ENCODE measurements at regions not wholly inside any gene's neighbourhood (a gene's known extent, or its start where the extent isn't known, plus 50 kb on each side); places are given as distances from the start of the nearest gene placed in this dataset.

DNA sequence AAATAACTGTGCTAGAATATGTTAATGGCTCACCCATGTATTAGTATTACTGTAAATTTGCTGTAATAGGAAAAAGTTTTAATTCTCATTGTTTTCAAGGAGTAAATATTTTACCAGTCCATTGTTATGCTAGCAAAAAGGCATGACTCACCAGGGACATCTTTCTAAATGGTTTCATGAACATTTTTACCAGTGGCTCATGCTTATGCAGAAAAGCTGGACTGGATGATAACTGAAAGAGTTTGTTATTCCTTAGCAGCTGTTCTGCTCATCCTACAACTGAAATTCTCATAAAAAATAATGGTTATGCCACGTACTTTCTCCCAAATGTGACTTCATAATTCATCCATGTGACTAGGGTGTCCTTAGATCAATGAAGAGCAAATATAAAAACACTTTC, 111.9 kb upstream of the PCDH18 start:
- TF ChIP-seq, protein P1, sequence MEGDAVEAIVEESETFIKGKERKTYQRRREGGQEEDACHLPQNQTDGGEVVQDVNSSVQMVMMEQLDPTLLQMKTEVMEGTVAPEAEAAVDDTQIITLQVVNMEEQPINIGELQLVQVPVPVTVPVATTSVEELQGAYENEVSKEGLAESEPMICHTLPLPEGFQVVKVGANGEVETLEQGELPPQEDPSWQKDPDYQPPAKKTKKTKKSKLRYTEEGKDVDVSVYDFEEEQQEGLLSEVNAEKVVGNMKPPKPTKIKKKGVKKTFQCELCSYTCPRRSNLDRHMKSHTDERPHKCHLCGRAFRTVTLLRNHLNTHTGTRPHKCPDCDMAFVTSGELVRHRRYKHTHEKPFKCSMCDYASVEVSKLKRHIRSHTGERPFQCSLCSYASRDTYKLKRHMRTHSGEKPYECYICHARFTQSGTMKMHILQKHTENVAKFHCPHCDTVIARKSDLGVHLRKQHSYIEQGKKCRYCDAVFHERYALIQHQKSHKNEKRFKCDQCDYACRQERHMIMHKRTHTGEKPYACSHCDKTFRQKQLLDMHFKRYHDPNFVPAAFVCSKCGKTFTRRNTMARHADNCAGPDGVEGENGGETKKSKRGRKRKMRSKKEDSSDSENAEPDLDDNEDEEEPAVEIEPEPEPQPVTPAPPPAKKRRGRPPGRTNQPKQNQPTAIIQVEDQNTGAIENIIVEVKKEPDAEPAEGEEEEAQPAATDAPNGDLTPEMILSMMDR (IDR thresholded peaks at IDR 0.05 in 8 of 11, conservative IDR thresholded peaks at IDR 0.05 in 3 of 11): no peak
- no peak for TF ChIP-seq POLR2A (IDR thresholded peaks at IDR 0.05)
- no peak for TF ChIP-seq POLR2AphosphoS5 (IDR thresholded peaks at IDR 0.05)
